ELR (cell line): ENCODE measurements at regions not wholly inside any gene's neighbourhood (a gene's known extent, or its start where the extent isn't known, plus 50 kb on each side); places are given as distances from the start of the nearest gene placed in this dataset.
"Not testable (repeated sequence)": the region's sequence is repeated elsewhere in the genome, so short reads cannot be mapped to it uniquely, and the experiment has no call there.

Experiments used
- DNase-seq: peaks from one replicate; pipeline ENCODE4 v3.0.0-alpha.2; 2015; ENCODE audit warnings: low read depth

DNA sequence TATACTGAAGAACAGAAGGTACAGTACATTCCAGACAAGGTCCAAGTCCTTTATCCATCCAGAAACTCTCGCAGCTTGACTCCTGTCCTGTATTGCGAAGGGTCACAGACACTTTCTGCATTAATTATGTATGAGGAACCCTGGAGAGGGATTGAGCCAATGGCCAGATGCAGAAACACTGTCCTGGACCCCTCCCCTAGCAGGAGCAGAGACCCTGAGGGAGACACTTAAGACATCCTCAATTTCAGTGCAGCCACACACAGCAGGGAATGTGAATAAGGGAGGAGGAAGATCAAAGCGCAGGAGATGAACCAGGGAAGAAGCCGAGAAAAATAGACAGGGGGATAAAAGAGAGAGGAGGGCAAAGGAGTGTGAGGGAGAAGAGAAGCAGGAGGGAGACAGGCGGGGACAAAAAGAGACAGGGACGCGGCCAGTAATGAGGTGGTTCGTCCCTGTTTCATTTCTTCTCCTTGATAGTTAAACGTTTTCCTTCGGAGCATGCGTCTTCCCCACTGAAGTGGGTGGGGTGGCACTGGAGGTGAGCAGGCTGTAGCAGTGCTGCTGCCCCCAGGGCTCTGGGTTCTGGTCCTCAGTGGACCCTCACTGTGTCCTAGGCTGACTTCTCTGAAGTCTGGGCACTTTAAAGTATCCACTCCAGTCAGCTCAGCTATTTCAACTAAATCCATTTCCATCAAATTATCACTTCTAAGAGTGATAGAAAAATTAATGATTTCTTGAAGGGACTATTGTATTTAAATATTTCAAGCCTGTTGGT is 356.4 kb upstream of the NOCT start:
- DNase-seq, result no peak

GRCh38 chr4:138658518-138658917 is 357.1 kb upstream of the NOCT start:
- no peak for DNase-seq

- DNase-seq, result no peak
Measured at GRCh38 chr4:138656990-138657389, 358.6 kb upstream of the NOCT start.

DNA sequence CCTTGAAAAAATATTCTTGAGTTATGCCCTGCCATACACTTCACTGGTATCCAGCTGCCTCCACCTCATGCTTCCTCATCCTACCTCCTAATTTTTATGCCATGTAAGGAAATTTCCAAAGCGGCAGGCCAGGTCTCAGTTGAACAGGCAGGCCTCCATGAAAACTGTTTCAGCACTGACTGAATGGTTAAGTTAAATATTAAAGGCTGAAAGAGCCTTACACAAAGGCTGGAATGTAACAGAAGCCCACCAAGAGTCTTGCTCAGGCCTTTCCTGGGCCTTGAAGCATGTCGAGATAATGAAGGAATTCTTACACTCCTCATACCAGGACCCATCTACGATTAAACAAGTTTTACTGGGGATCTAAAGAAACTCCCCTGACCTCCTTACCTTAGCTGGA is 359.6 kb upstream of the NOCT start:
- no peak for DNase-seq

- no peak for DNase-seq
Measured at GRCh38 chr4:138655286-138655685, 360.3 kb upstream of the NOCT start.

- DNase-seq, result peak; percentile 94
Measured at GRCh38 chr4:138650929-138651448, 364.6 kb upstream of the NOCT start.

DNA sequence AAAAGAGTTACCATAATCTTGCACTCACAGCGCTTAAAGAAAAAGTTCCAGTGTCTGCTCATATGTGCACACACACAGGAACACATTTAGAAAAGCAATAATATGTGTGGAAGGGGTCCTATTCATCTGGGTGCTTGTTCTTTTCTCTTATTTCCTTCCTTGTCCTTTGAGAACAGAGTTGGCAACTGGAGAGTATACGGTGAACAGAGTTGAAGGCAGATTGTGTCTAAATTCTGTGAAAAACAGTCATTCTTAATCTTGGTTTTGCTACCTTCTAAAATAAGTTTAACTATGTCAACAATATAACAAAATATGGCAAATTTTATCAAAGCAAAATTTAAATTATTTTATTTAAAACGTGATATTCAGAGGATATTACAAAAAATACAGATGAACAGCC is 365.1 kb upstream of the NOCT start:
- no peak for DNase-seq

GRCh38 chr4:138647433-138647832 is 368.1 kb upstream of the NOCT start:
- no peak for DNase-seq

GRCh38 chr4:138646383-138646782 is 369.2 kb upstream of the NOCT start:
- no peak for DNase-seq

DNA sequence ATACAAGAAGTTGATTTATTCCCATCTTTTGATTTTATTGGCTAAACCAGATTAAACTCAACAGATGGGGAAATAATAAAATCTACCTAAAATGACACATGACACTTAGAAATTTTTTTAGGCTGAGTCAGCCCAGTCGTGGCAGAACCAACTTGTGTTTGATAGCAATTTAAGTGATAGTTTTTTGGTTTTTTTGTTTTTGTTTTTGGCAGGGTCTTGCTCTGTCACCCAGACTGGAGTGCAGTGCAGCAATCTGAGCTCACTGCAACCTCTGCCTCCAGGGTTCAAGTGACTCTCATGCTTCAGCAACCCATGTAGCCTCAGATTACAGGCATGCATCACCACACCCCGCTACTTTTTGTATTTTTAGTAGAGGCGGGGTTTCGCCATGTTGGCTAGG is 370.3 kb upstream of the NOCT start:
- DNase-seq, result peak; percentile 39

- DNase-seq, result no peak
Measured at GRCh38 chr4:138644322-138644721, 371.3 kb upstream of the NOCT start.

- no peak for DNase-seq
Measured at GRCh38 chr4:138643827-138644226, 371.8 kb upstream of the NOCT start.

GRCh38 chr4:138639018-138639741 is 376.4 kb upstream of the NOCT start:
- DNase-seq, result peak; percentile 52

GRCh38 chr4:138636781-138637180 is 378.8 kb upstream of the NOCT start:
- no peak for DNase-seq

- DNase-seq, result no peak
Measured at GRCh38 chr4:138634915-138635314, 380.7 kb upstream of the NOCT start.

GRCh38 chr4:138633580-138633904 is 382.0 kb upstream of the NOCT start:
- no peak for DNase-seq

GRCh38 chr4:138632856-138633579 is 382.6 kb upstream of the NOCT start:
- DNase-seq, result peak; percentile 43

DNA sequence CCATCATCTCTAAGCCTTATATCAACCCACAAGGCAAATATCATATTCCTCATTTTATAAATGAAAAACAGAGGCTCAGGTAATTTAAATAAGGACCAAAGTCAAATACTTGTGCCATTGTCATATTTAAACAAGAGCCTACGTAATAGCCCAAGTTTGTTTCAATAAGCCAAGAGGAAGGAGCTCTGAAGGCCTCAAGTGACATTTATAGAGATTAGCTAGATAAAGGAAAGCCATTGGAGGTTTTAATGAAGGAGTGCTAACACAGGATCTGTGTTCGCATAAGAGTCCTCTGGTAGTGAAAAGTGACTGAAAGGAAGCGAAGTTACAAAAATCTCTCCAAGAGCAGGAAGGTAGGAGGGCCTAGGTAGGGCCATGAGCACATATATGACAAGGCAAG is 384.9 kb upstream of the NOCT start:
- DNase-seq, result no peak

GRCh38 chr4:138629669-138630068 is 385.9 kb upstream of the NOCT start:
- DNase-seq, result no peak

DNA sequence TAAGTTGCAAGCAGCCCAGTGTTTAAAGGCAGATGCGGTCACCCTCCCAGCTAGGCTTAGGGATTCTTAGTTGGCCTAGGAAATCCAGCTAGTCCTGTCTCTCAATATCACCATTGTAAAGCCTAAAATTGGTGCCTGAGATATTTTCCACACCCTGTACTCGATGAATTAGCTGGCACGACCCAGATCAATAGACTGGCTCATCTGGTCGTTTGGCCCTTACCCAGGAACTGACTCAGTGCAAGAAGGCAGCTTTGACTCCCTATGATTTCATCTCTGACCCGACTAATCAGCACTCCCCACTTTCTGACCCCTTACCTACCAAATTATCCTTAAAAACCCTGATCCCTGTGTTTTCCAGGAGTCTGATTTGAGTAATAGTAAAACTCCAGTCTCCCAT is 384.9 kb upstream of the SLC7A11 start:
- DNase-seq, result peak; percentile 56

DNA sequence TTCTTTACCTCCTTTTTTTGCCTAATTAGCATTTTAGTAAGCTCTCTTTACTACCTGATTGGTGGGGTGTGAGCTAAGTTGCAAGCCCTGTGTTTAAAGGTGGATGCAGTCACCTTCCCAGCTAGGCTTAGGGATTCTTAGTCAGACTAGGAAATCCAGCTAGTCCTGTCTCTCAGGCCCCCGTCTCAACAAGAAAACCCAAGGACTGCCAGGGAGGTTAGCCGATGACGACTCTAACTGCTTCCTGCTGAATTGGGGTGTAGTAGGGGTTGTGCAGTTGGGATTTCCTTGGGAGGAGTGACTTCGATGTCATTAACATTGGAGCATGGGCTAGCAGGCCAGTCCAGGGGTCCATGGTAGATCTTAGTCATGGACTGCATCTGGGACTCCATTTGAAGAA is 380.2 kb upstream of the SLC7A11 start:
- DNase-seq, result not testable (repeated sequence)

- no peak for DNase-seq
Measured at GRCh38 chr4:138616775-138617174, 374.6 kb upstream of the SLC7A11 start.
